Activated CD4-positive, CD25-positive, alpha-beta regulatory T cell treated with anti-CD3 and anti-CD28 coated beads, Interleukin-2, amount 50 U/mL, for 24 hours (primary cell): ENCODE measurements at regions not wholly inside any gene's neighbourhood (a gene's known extent, or its start where the extent isn't known, plus 50 kb on each side); places are given as distances from the start of the nearest gene placed in this dataset.

ENCODE experiments used
- ATAC-seq, 2 donors: fragments of 150-1000 bp; cut with Tn5 transposase; one replicate each; pipeline ENCODE4 v1.10.0; 2021; ENCODE audit warnings: mild to moderate bottlenecking in 1 of 2, moderate library complexity in 1 of 2

DNA sequence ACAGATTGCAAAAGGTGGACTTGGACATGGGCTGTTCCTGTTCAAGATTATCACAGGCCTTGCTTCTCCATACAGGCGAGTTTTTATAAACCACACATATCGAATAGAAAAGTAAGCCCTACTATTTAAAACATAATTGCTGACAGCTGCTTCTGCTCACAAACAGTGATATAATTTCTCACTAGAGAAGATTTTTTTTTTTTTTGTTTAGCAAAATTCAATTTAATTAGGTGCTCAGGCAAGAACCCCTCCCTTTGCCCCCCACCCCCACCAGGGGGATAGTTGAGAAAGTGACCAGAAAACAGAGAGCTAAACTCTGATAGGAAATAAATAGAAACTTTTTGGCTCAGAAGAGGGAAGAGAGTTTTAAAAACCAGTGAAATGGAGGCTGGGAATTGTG, 132.8 kb upstream of the CRY1 start:
- ATAC-seq: no peak

GRCh38 chr12:107228076-107228475, 134.7 kb upstream of the CRY1 start:
- ATAC-seq: no peak

GRCh38 chr12:107229827-107230226, 136.5 kb upstream of the CRY1 start:
- ATAC-seq: no peak

DNA sequence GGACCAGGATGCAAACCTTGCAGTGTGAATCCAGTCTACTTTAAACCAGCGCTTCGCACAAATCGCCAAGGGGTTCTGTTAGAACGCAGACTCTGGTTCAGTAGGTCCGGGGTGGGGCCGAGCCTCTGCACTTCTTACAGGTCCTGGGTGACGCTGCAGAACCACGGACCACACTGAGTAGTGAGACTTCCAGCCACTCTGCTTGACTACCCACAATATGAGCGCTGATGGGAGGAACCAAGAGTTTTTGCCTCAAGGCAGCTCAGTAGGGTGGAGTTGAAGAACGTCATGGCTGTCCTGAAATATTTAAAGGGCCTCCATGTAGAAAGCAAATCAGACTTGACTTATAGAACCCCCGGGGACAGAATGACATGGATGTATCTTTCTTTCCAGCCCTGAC, 138.0 kb upstream of the CRY1 start:
- ATAC-seq: no peak

DNA sequence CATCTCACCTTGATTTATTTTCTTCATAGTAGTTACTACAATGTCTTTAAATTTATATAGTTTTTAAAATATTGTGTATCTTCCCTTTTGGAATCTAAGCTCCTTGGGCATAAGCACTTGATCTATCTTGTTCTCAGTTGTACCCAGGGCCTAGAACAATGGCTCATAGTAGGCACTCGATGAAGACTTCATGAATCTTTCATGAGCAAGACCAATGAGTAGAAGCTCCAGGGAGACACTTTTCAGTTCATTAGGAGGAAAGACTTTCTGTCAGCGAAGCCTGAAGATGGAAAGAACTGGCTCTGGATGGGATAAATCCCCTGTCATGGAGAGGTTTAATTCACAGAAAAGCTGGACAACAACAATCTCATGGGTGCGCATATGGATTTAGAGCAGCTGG, 140.2 kb upstream of the CRY1 start:
- ATAC-seq: no peak

- ATAC-seq: no peak
These were observed 142.3 kb upstream of the CRY1 start for GRCh38 chr12:107235600-107235999.

GRCh38 chr12:107236824-107237511, 143.6 kb upstream of the CRY1 start:
- no peak for ATAC-seq

GRCh38 chr12:107238296-107238695, 144.9 kb upstream of the CRY1 start:
- ATAC-seq: no peak

DNA sequence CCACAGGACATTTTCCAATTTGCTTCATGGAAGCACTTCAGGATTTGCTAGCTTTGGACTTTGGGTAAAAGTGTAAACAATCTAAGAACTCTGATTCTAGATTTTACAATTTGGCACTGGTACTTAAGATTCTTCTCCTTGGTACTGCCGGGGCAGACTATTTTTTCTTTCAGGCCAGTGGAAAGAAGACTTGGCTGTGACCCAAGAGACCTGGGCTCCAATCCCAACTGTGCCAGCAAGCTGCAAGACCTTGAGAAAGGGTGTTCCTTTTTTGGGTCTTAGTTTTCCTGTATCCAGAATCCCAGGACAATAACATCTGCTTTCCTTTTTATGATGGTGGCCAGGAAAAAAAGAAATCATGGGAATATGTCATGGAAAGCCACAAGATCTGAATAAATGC, 148.1 kb upstream of the CRY1 start:
- no peak for ATAC-seq

DNA sequence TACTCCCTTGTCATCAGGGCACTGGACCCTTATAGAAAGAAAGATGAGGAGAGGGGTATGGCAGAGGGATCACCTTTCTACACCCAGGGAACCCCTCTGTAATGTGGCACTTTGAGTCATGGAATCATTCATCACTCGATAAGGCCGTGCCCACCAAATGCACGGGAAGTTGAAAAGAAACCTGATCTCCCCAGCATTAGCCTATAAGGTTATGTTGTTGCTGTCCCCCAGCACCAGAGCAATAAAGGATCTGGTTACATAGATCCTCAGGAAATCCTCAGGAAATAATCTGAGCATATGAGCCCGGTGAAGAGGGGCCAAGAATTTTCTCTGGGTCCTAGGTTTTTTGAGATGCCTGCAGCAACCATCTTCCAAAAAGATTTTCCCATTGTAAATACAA, 148.8 kb upstream of the CRY1 start:
- no peak for ATAC-seq

GRCh38 chr12:107243341-107243740, 150.0 kb upstream of the CRY1 start:
- ATAC-seq: no peak

- no peak for ATAC-seq
These were observed 151.2 kb upstream of the CRY1 start for GRCh38 chr12:107244584-107244983.

- ATAC-seq: no peak
These were observed 154.3 kb upstream of the CRY1 start for GRCh38 chr12:107247650-107248049.

- ATAC-seq: no peak
These were observed 154.8 kb upstream of the CRY1 start for GRCh38 chr12:107248187-107248586.

DNA sequence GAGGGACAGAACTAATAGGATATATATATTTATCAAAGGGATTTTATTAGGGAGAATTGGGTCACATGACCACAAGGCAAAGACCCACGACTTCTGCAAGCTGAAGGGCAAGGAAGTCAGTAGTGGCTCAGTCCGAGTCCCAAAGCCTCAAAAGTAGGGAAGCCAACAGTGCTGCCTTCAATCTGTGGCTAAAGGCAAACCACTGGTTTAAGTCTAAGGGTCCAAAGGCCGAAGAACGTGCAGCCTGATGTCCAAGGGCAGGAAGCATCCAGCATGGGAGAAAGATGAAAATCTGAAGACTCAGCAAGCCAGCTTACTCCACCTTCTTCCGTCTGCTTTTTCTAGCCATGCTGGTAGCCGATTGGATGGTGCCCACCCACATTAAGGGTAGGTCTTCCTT, 157.9 kb upstream of the CRY1 start:
- no peak for ATAC-seq

- no peak for ATAC-seq
These were observed 160.0 kb upstream of the CRY1 start for GRCh38 chr12:107253361-107253760.

DNA sequence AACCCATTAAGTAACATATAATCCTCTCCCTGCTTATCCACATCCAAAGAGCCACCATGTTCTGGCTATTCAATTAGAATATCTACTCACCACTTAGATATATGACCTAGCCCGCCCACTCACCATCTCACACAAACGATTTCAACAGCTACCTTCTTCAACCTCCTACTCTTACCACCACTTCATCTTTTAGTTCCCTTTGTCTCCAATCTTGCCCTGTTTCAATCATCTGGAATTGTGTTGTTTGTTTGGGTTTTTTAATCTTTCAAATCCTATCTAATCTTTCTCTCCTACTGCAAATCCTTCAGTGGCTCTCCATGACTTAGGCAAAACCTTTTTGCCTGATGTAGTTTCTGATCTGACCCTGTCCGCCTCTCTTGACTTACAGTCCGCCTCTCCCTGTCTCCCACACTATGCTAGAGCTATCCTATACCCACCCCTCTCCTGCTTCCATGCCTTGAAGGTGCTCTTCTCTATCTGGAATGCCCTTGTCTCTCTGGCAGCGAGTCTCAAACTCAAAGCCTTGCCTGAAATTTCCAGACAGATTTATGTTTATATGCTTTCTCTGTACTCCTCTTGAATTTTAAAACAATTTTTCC, 161.0 kb upstream of the CRY1 start:
- ATAC-seq: no peak

GRCh38 chr12:107258780-107259179, 165.4 kb upstream of the CRY1 start:
- no peak for ATAC-seq

DNA sequence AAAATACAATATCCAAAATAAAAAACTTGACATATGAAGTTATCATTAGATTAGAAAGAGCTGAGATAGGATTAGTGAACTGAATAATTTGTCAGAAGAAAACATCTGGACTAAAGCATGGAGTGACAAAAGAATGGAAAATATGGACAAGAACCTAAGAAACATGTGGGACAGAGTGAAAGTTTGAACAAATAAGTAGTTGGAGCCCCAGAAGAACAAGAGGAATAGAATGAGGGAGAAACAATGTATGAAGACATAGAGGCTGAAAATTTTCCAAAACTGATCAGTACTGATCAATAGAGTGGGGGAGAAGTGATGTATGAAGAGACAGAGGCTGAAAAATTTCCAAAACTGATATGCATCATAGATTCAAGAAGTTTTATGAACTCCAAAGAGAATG, 170.6 kb upstream of the CRY1 start:
- no peak for ATAC-seq

DNA sequence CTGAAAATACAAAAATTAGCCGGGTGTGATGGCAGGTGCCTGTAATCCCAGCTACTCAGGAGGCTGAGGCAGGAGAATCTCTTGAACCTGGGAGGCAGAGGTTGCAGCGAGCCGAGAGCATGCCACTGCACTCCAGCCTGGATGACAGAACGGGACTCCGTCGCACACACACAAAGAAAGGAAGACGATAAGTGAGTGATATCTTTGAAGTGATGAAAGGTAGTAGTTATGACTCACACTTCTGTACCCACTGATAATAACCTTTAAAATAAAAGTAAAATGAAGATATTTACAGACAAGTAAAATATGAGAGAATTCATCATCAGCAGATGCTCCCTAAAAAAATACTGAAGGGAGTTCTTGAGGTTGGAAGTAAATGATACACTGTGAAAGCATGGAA, 171.3 kb upstream of the CRY1 start:
- no peak for ATAC-seq

DNA sequence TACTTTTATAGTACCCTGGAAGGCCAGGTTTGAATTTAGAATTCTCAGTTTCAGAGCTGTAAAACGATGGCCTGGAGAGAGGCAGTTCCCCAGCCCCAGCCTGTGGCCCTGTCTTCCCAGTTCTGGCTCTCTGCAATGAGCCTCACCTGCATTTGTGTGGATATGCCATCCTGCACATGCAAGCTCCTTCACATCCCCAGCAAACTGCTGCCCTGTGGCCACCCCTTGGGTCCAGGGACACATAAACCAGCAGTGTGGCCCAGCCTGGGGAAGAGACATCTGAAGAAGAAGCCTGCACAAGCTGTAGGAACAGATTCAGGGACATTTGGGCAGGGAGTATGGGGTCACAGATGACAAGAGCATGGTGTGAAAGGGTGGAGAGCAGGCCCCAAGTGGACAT, 174.3 kb upstream of the CRY1 start:
- ATAC-seq: no peak

GRCh38 chr12:107271523-107271922, 178.2 kb upstream of the CRY1 start:
- no peak for ATAC-seq

- no peak for ATAC-seq
These were observed 182.2 kb upstream of the CRY1 start for GRCh38 chr12:107275530-107275929.

- ATAC-seq: no peak
These were observed 184.5 kb upstream of the CRY1 start for GRCh38 chr12:107277855-107278254.

DNA sequence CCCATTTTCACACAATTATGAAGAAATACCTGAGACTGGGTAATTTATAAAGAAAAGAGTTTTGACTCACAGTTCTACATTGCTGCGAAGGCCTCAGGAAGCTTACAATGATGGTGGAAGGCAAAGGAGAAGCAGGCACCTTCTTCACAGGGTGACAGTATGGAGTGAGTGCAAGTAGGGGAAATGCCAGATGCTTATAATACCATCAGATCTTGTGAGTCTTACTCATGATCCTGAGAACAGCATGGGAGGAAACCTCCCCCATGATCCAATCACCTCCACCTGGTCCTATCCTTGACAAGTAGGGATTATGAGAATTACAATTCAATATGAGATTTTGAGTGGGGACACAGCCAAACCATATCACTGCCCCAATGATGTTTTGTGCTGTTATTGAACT, 189.3 kb upstream of the CRY1 start:
- ATAC-seq: no peak
